Loucy (cell line): ENCODE measurements at regions not wholly inside any gene's neighbourhood (a gene's known extent, or its start where the extent isn't known, plus 50 kb on each side); places are given as distances from the start of the nearest gene placed in this dataset.

Source experiments
- H2AFZ ChIP-seq: fragments of 200-600 bp; sonication (generic); 2 replicates; pipeline ENCODE4 v1.6.0; 2016; ENCODE audit warnings: antibody characterized with exemption, mild to moderate bottlenecking, low read length, moderate library complexity
- H3F3A ChIP-seq: fragments of 200-600 bp; 2 replicates; pipeline ENCODE4 v1.6.0; 2016; ENCODE audit warnings: antibody characterized with exemption, low read depth, mild to moderate bottlenecking
- H3K27me3 ChIP-seq: fragments of 200-600 bp; sonication (generic); 2 replicates; pipeline ENCODE4 v1.6.1; 2014; ENCODE audit warnings: low read length, mild to moderate bottlenecking; ENCODE audit not compliant: insufficient read depth, poor library complexity, severe bottlenecking
- H3K36me3 ChIP-seq: fragments of 200-600 bp; sonication (generic); 2 replicates; pipeline ENCODE4 v1.6.1; 2016; ENCODE audit warnings: low read length; ENCODE audit not compliant: insufficient read depth
- H3K4me1 ChIP-seq: fragments of 200-600 bp; sonication (generic); 2 replicates; pipeline ENCODE4 v1.5.1; 2014; ENCODE audit warnings: low read length, mild to moderate bottlenecking; ENCODE audit not compliant: insufficient read depth, poor library complexity, severe bottlenecking
- H3K4me2 ChIP-seq: fragments of 200-600 bp; sonication (generic); 2 replicates; pipeline ENCODE4 v1.6.0; 2014; ENCODE audit warnings: antibody characterized with exemption, low read length, low read depth, mild to moderate bottlenecking; ENCODE audit not compliant: poor library complexity, severe bottlenecking
- H3K4me3 ChIP-seq: fragments of 200-600 bp; sonication (generic); 2 replicates; pipeline ENCODE4 v1.5.1; 2014; ENCODE audit warnings: low read length, mild to moderate bottlenecking, mixed read lengths; ENCODE audit not compliant: poor library complexity, severe bottlenecking
- H3K79me2 ChIP-seq: fragments of 200-600 bp; sonication (generic); 2 replicates; pipeline ENCODE4 v1.6.1; 2014; ENCODE audit warnings: low read length; ENCODE audit not compliant: insufficient read depth
- H3K9ac ChIP-seq: fragments of 200-600 bp; sonication (generic); 2 replicates; pipeline ENCODE4 v1.6.0; 2014; ENCODE audit warnings: mild to moderate bottlenecking, low read depth, low read length, moderate library complexity; ENCODE audit not compliant: poor library complexity, severe bottlenecking
- H3K9me2 ChIP-seq: fragments of 200-600 bp; sonication (generic); replicated peaks from 2 replicates; pipeline ENCODE4 v1.6.1; 2016; ENCODE audit warnings: low read depth, low read length, mixed read lengths
- H3K9me3 ChIP-seq: fragments of 200-600 bp; sonication (generic); 2 replicates; pipeline ENCODE4 v1.6.1; 2014; ENCODE audit warnings: mild to moderate bottlenecking, antibody characterized with exemption, low read length, low read depth; ENCODE audit not compliant: insufficient read depth
- H4K20me1 ChIP-seq: fragments of 200-600 bp; sonication (generic); 2 replicates; pipeline ENCODE4 v1.6.0; 2014; ENCODE audit warnings: antibody characterized with exemption, low read length, mild to moderate bottlenecking; ENCODE audit not compliant: insufficient read depth, poor library complexity, severe bottlenecking
- EZH2phosphoT487 ChIP-seq: fragments of 200-600 bp; IDR thresholded peaks from 2 replicates; pipeline ENCODE4 v1.6.1; 2018; ENCODE audit warnings: antibody characterized with exemption, mild to moderate bottlenecking, moderate library complexity, borderline replicate concordance
- TF ChIP-seq, protein P1 (sequence below): fragments of 200-600 bp; sonication (generic); conservative IDR thresholded peaks from 2 replicates; pipeline ENCODE4 v1.5.1; 2014; ENCODE audit warnings: mild to moderate bottlenecking, antibody characterized with exemption, low read length

DNA sequence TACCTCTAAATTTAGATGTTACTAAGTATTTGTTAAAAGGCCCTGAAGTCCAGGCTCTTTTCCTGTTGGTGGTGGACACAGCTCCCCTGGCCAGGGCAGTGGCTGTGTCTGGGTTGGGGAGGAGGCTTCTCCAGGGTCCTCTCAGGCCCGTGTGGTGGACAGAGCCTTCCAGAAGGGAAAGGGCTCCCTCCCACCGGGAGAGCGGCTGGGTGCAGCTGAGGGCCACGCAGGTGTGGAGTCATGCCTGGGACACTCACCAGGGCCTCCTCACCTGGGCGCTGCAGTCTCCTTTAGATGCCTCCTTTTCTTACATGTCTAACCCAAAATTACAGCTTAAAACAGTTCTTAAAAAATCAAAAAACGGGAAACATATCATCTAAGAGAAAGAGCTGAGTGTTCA, 128.2 kb upstream of the TCERG1L start:
- peaks cover 11% of the 10 kb centered on the region; the same call in 1 of the 2 replicates for H3K9me3 ChIP-seq
- no peaks in the 10 kb centered on the region for H3K36me3 ChIP-seq
- TF ChIP-seq, protein P1, sequence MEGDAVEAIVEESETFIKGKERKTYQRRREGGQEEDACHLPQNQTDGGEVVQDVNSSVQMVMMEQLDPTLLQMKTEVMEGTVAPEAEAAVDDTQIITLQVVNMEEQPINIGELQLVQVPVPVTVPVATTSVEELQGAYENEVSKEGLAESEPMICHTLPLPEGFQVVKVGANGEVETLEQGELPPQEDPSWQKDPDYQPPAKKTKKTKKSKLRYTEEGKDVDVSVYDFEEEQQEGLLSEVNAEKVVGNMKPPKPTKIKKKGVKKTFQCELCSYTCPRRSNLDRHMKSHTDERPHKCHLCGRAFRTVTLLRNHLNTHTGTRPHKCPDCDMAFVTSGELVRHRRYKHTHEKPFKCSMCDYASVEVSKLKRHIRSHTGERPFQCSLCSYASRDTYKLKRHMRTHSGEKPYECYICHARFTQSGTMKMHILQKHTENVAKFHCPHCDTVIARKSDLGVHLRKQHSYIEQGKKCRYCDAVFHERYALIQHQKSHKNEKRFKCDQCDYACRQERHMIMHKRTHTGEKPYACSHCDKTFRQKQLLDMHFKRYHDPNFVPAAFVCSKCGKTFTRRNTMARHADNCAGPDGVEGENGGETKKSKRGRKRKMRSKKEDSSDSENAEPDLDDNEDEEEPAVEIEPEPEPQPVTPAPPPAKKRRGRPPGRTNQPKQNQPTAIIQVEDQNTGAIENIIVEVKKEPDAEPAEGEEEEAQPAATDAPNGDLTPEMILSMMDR: no peak
- no peak for TF ChIP-seq EZH2phosphoT487
- no peaks in the 10 kb centered on the region for H3K27me3 ChIP-seq
- H3K4me3 ChIP-seq: no peak overlapping the region
- no peaks in the 10 kb centered on the region for H3K4me1 ChIP-seq
- no peak overlapping the region for H3K9ac ChIP-seq
- no peaks in the 10 kb centered on the region for H4K20me1 ChIP-seq
- no peaks in the 10 kb centered on the region for H3F3A ChIP-seq
- no peaks in the 10 kb centered on the region for H3K9me2 ChIP-seq
- H3K4me2 ChIP-seq: no peak overlapping the region
- no peak overlapping the region for H2AFZ ChIP-seq
- no peaks in the 10 kb centered on the region for H3K79me2 ChIP-seq

DNA sequence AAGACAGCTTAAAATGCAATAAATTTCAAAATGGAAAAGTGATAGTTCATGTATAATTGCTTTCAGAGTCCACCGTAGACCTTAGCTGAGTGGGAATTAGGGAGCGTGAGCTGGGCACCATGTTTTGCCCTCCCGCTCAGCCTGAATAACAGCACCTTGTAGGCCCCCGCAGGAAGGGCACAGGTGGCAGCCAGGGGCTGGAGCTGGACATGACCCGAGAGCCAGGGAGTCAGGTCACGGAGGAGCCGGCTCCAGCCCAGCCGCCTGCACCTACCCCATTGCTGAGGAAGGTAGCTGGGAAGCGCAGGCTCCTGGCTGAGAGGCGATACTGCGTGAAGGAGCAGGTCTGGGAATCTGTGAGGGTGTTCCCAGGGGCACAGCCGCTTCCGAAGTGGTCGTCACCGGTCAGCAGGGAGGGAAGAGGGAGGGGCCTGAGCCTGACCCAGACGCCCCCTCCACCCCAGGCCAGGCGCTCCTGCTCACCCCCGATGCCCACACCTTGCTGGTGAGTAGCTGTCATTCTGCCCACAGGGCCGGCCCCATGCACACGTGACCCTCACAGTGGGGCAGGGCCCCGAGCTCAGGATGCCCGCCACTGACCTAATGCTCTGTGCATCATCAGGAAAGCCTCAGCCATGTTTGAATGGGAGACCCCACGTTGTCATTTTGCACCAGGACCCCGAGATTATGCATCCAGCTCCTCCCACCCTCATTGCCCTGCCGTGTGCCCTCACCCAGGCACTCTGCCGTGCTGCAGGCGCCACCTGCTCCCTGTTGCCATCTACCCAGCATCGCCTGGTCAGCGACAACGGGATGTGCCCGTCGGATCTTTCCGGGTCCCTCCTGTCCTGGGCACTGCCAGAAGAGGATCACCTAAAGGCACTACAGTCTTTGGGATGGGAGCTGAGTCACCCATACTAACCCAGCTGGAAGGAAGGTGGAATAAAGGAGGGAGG, 129.2 kb upstream of the TCERG1L start:
- Histone ChIP-seq H3K4me2 (no peak overlapping the region), H3K4me1 (no peaks in the 10 kb centered on the region), H3K27me3 (no peaks in the 10 kb centered on the region), H3K36me3 (no peaks in the 10 kb centered on the region), H3K9me2 (no peaks in the 10 kb centered on the region), H3F3A (no peaks in the 10 kb centered on the region), H3K9ac (no peak overlapping the region), H3K79me2 (no peaks in the 10 kb centered on the region), H2AFZ (no peak overlapping the region), H3K4me3 (no peak overlapping the region), H3K9me3 (peaks cover 11% of the 10 kb centered on the region; the same call in 1 of the 2 replicates), H4K20me1 (no peaks in the 10 kb centered on the region)
- TF ChIP-seq, protein P1: no peak
- no peak for TF ChIP-seq EZH2phosphoT487

DNA sequence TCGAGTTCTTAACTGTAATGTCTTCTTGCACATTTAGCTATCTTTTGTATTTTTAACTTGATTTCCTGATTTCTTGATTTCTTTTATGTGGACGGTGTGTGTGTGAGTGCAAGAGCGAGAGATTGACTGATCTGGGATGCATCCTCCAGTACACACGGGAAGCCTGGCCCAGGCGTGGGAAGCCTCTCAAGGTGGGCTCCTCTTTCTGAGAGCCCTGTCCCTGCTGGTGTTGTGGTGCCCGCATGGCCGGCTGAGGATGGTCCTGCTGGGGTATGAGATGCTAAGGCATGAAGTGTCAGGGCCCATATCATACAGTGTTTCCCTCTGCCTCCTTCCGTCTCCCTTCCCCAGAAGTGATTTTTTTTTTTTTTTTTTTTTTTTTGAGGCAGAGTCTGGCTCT, 130.8 kb upstream of the TCERG1L start:
- no peaks in the 10 kb centered on the region for H3F3A ChIP-seq
- H2AFZ ChIP-seq: no peak overlapping the region
- no peak overlapping the region for H3K9ac ChIP-seq
- H3K9me3 ChIP-seq: peaks cover 11% of the 10 kb centered on the region; the same call in 1 of the 2 replicates
- H3K27me3 ChIP-seq: no peaks in the 10 kb centered on the region
- no peaks in the 10 kb centered on the region for H3K4me1 ChIP-seq
- TF ChIP-seq, protein P1: no peak
- TF ChIP-seq EZH2phosphoT487: no peak
- H3K36me3 ChIP-seq: no peaks in the 10 kb centered on the region
- H3K9me2 ChIP-seq: no peaks in the 10 kb centered on the region
- no peaks in the 10 kb centered on the region for H4K20me1 ChIP-seq
- no peaks in the 10 kb centered on the region for H3K79me2 ChIP-seq
- H3K4me2 ChIP-seq: no peak overlapping the region
- H3K4me3 ChIP-seq: no peak overlapping the region
